Gastrocnemius medialis (tissue), 4 donors: ENCODE measurements at regions not wholly inside any gene's neighbourhood (a gene's known extent, or its start where the extent isn't known, plus 50 kb on each side); places are given as distances from the start of the nearest gene placed in this dataset.

ENCODE experiments used
- POLR2A ChIP-seq, 2 donors: fragments of 450-650 bp; IDR thresholded peaks; one replicate each; pipeline ENCODE4 v1.6.1; 2017; ENCODE audit warnings: antibody characterized with exemption in 2 of 2, mild to moderate bottlenecking in 2 of 2, moderate library complexity in 2 of 2
- TF ChIP-seq, protein P1 (sequence below), 5 experiments: fragments of 450-650 bp in 3 of 5; fragments of 200-600 bp in 2 of 5; sonication (generic) in 2 of 5; IDR thresholded peaks in 4 of 5; conservative IDR thresholded peaks in 1 of 5; 1 replicate in 4 of 5; 2 replicates in 1 of 5; pipeline ENCODE4 v1.5.1; 2016 to 2019; ENCODE audit warnings: antibody characterized with exemption in 5 of 5, mild to moderate bottlenecking in 3 of 5, moderate library complexity in 3 of 5

GRCh38 chr6:115000736-115001135 lies 657.9 kb upstream of the HS3ST5 start:
- TF ChIP-seq, protein P1, sequence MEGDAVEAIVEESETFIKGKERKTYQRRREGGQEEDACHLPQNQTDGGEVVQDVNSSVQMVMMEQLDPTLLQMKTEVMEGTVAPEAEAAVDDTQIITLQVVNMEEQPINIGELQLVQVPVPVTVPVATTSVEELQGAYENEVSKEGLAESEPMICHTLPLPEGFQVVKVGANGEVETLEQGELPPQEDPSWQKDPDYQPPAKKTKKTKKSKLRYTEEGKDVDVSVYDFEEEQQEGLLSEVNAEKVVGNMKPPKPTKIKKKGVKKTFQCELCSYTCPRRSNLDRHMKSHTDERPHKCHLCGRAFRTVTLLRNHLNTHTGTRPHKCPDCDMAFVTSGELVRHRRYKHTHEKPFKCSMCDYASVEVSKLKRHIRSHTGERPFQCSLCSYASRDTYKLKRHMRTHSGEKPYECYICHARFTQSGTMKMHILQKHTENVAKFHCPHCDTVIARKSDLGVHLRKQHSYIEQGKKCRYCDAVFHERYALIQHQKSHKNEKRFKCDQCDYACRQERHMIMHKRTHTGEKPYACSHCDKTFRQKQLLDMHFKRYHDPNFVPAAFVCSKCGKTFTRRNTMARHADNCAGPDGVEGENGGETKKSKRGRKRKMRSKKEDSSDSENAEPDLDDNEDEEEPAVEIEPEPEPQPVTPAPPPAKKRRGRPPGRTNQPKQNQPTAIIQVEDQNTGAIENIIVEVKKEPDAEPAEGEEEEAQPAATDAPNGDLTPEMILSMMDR (IDR thresholded peaks at IDR 0.05 in 4 of 5, conservative IDR thresholded peaks at IDR 0.05 in 1 of 5): no peak
- no peak for TF ChIP-seq POLR2A (IDR thresholded peaks at IDR 0.05)
